Activated CD8-positive, alpha-beta memory T cell treated with anti-CD3 and anti-CD28 coated beads for 36 hours (primary cell): ENCODE measurements at regions not wholly inside any gene's neighbourhood (a gene's known extent, or its start where the extent isn't known, plus 50 kb on each side); places are given as distances from the start of the nearest gene placed in this dataset.

Experiments
- CTCF ChIA-PET: fragments of 350-600 bp; sonication (Branson Sonifier 250); formaldehyde crosslinking; loops from one replicate; lab custom pipeline; 2021; ENCODE audit warnings: antibody characterized with exemption; lab: Charles Lee
- POLR2A ChIA-PET: fragments of 350-600 bp; sonication (Branson Sonifier 250); formaldehyde crosslinking; loops from one replicate; lab custom pipeline; 2021; ENCODE audit warnings: antibody characterized with exemption; lab: Charles Lee

GRCh38 chr6:155693573-155694418, 238.2 kb upstream of the NOX3 start:
- ChIA-PET CTCF (no interaction called here), POLR2A (no interaction called here)

DNA sequence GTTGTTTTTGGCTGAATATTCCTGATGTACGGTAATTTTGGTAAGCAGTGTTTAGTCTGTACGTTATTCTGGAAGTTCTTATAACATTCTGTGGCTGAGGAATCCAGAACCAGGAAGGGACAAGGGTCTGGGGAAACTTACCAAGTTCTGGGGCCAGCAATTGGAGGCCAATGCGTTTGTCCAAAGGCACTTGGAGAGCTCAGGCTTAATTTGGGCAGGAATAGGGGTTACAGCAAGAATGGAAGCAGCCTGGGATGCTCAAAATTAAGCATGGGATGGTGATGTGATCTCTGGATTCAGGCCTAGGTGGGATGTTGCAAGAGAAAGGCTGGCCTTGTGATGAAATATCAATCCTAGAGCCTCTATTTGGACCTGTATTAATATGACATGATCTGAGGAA, 235.2 kb upstream of the NOX3 start:
- ChIA-PET CTCF (no interaction called here), POLR2A (no interaction called here)

- ChIA-PET POLR2A (no interaction called here), CTCF (no interaction called here)
Measured at GRCh38 chr6:155687645-155688044, 232.0 kb upstream of the NOX3 start.

GRCh38 chr6:155684416-155685196, 229.0 kb upstream of the NOX3 start:
- CTCF ChIA-PET = no interaction called here
- POLR2A ChIA-PET = no interaction called here

GRCh38 chr6:155678361-155678760, 222.7 kb upstream of the NOX3 start:
- CTCF ChIA-PET = no interaction called here
- POLR2A ChIA-PET = no interaction called here

GRCh38 chr6:155676346-155676745, 220.7 kb upstream of the NOX3 start:
- POLR2A ChIA-PET = no interaction called here
- CTCF ChIA-PET = no interaction called here

DNA sequence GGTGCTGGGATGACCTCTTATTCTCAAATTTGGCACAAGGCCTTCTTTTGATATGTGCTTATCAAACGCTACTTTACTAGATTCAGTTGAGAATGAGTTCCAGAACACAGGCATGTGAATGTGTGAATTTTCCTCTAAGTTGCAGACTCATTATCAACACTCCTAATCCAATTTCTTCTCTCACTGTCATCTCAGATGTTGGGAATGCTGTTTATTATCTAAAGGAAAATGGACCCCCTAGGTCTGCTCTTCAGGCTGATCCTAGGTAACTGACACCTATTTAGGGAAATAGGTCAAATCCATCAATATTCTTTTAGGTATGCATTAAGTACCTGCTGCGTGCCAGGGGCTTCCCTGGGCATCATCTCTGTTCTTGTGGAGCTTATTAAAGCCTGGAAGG, 215.0 kb upstream of the NOX3 start:
- ChIA-PET POLR2A (no interaction called here), CTCF (no interaction called here)

DNA sequence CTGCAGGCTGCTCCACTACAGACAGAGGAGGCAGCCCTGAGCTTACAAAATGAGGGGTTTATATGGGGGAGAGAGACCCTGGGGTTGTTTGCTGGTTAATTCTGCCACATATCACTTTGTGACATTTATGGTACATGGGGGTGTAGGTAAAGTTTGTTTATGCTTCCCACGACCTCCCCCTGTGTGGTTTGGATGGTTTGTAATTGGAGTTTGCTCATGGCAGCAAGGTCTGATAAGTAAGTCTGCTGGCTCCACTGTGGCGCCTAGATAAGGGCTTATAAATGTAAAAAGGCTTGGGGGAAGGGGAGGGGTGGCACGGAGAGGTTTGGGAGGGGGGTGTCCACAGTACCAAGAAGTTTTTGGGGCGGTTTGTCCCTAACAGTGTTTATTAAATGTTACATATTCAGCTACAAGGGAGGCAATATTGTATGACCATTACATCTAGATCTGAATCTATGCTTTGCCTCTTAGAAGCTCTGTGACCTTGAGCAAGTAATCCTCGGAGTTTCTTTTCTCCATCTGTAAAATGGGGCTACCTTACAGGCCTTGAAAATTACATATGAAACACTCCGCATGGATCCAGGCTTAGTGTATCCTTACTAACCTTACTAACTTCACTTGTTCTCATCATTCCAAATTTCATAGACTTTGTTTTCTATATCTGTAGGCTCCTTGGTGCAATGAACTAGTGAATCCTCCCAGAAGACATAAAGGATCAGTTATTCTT, 204.8 kb upstream of the NOX3 start:
- POLR2A ChIA-PET = no interaction called here
- CTCF ChIA-PET = no interaction called here

DNA sequence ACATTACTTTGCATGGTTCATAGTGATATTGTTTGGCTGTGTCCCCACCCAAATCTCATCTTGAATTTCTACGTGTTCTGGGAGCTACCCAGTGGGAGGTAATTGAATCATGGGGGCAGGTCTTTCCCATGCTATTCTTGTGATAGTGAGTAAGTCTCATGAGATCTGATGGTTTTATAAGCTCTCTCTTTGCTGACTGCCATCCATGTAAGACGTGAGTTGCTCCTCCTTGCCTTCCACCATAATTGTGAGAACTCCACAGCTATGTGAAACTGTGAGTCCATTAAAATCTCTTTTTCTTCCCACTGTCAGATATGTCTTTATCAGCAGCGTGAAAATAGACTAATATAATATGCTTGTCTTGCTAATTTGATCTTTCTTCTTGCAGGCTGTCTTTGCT, 200.4 kb upstream of the NOX3 start:
- CTCF ChIA-PET = no interaction called here
- POLR2A ChIA-PET = no interaction called here

DNA sequence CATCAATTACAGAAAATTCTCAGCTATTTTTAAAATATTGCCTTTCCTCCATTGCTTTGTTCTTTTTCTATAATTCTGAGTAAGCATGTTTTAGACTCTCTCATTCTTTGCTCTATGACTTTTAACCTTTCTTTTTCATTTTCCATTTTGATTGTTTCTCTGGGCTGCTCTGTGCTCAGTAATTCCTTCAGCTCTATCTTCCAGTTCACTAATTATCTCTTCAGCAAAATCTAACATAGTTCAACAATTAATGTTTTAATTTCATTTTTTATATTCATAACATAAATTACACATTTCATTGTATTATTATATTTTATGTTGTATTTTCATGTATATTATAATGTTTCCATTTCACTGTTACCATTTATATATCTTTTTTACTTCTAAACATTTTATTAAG, 198.8 kb upstream of the NOX3 start:
- ChIA-PET CTCF (no interaction called here), POLR2A (no interaction called here)

GRCh38 chr6:155648301-155648700, 192.7 kb upstream of the NOX3 start:
- ChIA-PET CTCF (no interaction called here), POLR2A (no interaction called here)

DNA sequence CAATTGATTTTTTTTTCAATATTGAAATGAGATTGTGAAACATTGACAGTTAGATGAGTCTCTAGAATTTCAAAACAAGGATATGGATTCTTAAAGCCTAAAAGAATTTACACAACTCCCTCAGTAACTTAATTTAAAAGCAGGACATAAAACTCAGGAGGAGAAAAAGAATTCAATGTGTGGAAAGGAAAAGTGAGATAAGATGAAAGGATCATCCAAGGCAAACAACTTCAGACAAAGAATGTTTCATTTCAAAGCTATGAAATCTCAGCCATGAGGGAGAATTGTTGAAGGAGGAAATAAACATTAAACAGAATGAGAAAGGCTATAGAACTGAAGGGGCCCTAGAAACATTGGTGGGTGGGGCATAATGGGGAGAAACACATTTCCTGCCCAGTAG, 191.7 kb upstream of the NOX3 start:
- CTCF ChIA-PET = no interaction called here
- POLR2A ChIA-PET = no interaction called here

GRCh38 chr6:155646443-155646842, 190.8 kb upstream of the NOX3 start:
- ChIA-PET CTCF (no interaction called here), POLR2A (no interaction called here)

DNA sequence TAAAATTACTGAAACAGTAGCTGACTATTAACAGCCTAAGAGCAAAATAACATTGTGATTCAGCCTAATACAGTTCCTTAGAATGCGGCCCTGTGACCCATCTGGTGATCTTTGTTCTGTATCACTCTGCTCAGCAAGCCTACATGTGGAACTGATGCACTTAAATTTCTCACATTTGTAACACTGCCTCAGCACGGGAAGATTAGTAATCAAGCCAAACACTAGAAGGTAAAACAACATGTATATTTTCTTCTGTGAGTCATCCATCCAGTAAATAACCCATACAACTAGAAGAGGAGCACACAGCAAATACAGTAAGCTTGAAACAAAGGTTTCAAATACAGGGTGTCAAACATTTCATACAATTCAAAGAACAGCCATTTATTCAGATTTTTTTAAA, 189.7 kb upstream of the NOX3 start:
- ChIA-PET POLR2A (no interaction called here), CTCF (no interaction called here)

DNA sequence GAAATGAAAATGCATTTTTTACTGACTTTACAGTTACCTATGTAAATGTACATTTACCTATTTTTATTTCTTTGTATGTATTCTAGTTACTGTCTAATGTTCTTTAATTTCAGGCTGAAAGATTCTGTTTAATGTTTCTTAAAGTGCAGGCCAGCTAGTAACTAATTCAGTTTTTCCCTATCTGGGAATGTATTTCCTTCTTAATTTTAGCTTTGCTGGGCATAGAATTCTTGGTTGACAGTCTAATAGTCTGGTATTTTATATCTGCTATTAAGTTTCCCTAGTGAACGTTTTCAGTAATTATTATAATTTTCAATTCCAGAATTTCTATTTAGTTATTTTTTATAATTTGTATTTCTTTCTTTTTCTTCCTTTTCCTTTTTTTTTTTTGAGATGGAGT, 186.0 kb upstream of the NOX3 start:
- ChIA-PET CTCF (interaction anchor here (0.6 to 0.7 kb wide), 2 partner anchors 76 to 745 kb away, joined by 3 read pairs; no protein-coding TSS in a partner anchor), POLR2A (no interaction called here)

DNA sequence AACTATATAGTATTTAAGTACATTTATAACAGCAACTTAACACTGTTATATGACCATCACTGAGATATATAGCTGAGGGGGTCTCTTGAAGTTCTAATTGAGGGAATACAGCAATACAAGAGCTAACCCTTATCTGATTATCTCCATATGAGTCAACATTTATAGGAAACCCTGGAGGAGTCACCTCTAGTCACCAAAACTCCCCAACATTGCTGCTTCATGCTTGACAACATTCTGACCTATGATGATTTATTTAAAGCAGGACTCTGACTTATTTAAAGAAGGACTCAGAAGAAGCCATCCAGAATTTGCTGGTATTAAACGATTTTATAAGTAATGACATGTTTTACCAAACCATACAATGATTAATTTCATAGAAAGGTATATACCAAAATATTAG, 182.6 kb upstream of the NOX3 start:
- CTCF ChIA-PET = no interaction called here
- POLR2A ChIA-PET = no interaction called here

GRCh38 chr6:155635416-155635815, 179.8 kb upstream of the NOX3 start:
- ChIA-PET POLR2A (no interaction called here), CTCF (interaction anchor here (0.6 kb wide), 1 partner anchor 26 kb away, joined by 3 read pairs; no protein-coding TSS in a partner anchor)

DNA sequence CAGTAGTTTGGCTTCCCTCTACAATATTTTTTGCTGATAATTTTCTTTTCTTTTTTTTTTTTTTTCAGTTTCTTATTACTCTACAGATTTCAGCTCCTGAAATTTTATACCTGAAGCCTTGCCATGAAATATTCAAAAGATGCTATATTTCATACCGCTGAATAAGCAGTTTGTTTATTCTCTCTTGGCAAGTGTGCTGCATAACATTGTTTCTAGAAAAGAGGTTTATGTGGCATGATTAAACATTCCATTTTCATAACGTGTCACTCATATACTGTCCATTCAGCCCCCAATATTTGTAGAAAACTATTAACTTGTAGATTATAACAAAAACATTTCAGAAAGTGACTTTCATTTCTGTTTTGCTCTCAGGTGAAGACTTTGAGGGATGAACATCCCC, 174.4 kb upstream of the NOX3 start:
- POLR2A ChIA-PET = no interaction called here
- CTCF ChIA-PET = no interaction called here

DNA sequence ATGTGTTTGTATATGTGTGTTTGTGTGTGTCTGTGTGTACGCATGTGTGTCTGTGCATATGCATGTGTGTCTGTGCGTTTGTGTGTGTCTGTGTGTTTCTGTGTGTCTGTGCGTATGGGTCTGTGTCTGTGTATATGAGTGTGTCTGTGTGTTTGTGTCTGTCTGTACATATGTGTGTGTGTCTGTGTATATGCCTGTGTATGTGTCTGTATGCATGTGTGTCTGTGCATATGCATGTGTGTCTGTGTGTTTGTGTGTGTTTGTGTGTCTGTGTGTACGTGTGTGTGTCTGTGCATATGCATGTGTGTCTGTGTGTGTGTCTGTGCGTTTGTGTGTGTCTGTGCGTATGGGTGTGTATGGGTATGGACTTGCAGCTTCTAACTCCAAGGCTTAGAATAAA, 174.0 kb upstream of the NOX3 start:
- POLR2A ChIA-PET = no interaction called here

GRCh38 chr6:155628306-155628705, 172.7 kb upstream of the NOX3 start:
- POLR2A ChIA-PET = no interaction called here
- CTCF ChIA-PET = no interaction called here

More for the DNA sequence above, 174.0 kb upstream of the NOX3 start:
- CTCF ChIA-PET = no interaction called here
